ENCODE measurements at regions not wholly inside any gene's neighbourhood (a gene's known extent, or its start where the extent isn't known, plus 50 kb on each side); places are given as distances from the start of the nearest gene placed in this dataset.

DNA sequence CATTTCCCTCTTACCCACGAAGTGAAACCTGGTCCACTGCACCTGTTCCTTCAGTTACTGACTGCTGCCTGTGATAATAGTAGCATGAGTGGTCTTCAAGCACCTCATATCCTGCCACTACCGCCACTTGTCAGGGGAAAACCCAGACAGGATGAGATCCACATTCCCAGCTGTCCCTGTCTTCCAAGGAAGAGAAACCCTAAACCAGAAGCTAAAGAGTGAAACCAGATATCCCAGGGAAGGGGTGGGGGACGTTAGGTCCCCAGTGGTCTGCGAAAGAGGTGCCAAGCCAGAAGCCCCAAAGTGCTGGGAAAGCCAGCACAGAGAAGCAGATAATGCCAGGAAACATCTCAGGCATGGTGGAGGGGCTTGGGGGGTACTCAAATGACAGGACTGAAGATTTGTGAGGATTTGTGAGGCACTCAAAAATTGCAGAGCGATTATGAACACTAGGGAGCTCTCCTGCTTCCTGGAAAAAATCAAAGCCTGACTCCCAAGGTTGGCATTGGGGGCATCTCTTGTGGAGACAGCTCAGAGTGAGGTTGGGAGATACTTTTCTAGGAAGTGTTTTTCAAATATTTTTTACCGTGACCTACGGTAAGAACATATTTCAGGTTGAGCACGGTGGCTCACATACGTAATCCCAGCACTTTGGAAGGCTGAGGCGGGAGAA is 77.9 kb downstream of the TMEM30B start:
- Mint-ChIP-seq H3K27ac (no peak overlapping the region), H3K4me3 (no peak overlapping the region), H3K4me1 (ENCODE audit: low read depth) (no peaks in the 10 kb centered on the region)

DNA sequence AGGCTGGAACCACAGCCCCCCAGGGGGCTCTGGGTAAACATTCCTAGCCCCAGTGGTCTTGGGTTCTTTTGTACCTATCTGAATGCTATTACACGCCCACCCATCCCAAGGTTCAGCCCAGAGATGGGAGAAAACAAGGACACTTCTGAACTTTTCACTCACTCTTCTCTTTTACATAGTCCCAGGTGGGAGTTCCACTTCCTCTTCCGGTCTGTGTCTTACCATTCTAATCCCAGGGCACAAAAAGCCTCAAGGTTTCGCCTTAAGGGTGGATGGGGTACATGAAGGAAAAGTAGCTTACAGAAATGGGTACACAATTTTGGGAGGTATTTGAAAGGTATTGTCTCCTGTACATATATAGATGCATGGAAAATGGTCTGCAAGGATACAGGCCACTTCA is 79.0 kb downstream of the TMEM30B start:
- Mint-ChIP-seq H3K27me3 (peaks cover 25% of the 10 kb centered on the region), H3K36me3 (no peaks in the 10 kb centered on the region), H3K4me1 (ENCODE audit: low read depth) (no peaks in the 10 kb centered on the region), H3K27ac (no peak overlapping the region), H3K9me3 (ENCODE audit: low read depth) (no peaks in the 10 kb centered on the region), H3K4me3 (no peak overlapping the region)

More for the DNA sequence above, 77.9 kb downstream of the TMEM30B start:
- Mint-ChIP-seq H3K36me3 (no peaks in the 10 kb centered on the region), H3K27me3 (peaks cover 20% of the 10 kb centered on the region), H3K9me3 (ENCODE audit: low read depth) (no peaks in the 10 kb centered on the region)

DNA sequence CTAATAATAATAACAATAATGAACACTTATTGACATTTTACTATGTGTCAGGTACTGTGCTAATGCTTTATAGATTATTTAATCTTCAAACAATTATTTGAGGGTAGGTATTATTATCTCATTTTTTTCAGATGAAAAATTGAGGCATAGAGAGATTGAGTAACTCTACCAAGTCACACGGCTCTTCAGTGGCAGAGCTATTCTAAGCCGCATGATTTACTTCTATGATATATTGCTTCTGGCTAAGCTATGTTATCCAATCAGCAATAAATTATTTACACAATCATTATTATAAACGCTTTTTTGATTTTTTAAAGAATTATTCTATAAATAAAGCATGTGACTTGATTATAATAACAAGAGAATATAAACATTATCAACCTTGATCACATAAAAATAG is 80.0 kb downstream of the TMEM30B start:
- no peak overlapping the region for H3K4me3 Mint-ChIP-seq
- no peaks in the 10 kb centered on the region for H3K9me3 Mint-ChIP-seq (ENCODE audit: low read depth)
- no peak overlapping the region for H3K27ac Mint-ChIP-seq
- no peaks in the 10 kb centered on the region for H3K36me3 Mint-ChIP-seq
- H3K4me1 Mint-ChIP-seq (ENCODE audit: low read depth) = no peaks in the 10 kb centered on the region
- peaks cover 25% of the 10 kb centered on the region for H3K27me3 Mint-ChIP-seq

DNA sequence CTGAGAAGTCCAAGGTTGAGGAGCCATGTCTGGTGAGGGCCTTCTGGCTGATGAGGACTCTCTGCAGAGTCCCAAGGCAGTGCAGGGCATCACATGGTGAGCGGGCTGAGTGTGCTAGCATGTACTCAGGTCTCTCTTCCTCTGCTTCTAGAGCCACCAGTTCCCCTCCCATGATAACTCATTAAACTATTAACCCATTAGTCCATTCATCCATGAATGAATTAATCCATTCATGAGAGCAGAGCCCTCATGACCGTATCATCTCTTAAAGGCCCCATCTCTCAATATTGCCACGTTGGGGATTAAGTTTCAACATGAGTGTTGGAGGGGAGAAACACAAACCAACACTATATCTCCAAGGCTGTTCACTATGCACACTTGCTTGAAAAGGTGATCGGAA is 83.7 kb downstream of the TMEM30B start:
- no peaks in the 10 kb centered on the region for H3K4me1 Mint-ChIP-seq (ENCODE audit: low read depth)
- no peaks in the 10 kb centered on the region for H3K9me3 Mint-ChIP-seq (ENCODE audit: low read depth)
- H3K27ac Mint-ChIP-seq = peak overlapping the region; percentile 1
- H3K36me3 Mint-ChIP-seq = no peaks in the 10 kb centered on the region
- H3K4me3 Mint-ChIP-seq = no peak overlapping the region
- peaks cover 20% of the 10 kb centered on the region for H3K27me3 Mint-ChIP-seq

GRCh38 chr14:61196792-61197191 is 84.3 kb downstream of the TMEM30B start:
- Mint-ChIP-seq H3K4me3 (no peak overlapping the region), H3K27ac (no peak overlapping the region), H3K36me3 (no peaks in the 10 kb centered on the region), H3K9me3 (ENCODE audit: low read depth) (no peaks in the 10 kb centered on the region), H3K27me3 (peaks cover 21% of the 10 kb centered on the region), H3K4me1 (ENCODE audit: low read depth) (no peaks in the 10 kb centered on the region)

GRCh38 chr14:61196034-61196433 is 85.1 kb downstream of the TMEM30B start:
- Mint-ChIP-seq H3K4me3 (no peak overlapping the region), H3K9me3 (ENCODE audit: low read depth) (no peaks in the 10 kb centered on the region), H3K27ac (no peak overlapping the region), H3K27me3 (peaks cover 24% of the 10 kb centered on the region), H3K4me1 (ENCODE audit: low read depth) (no peaks in the 10 kb centered on the region), H3K36me3 (no peaks in the 10 kb centered on the region)

- Mint-ChIP-seq H3K4me1 (ENCODE audit: low read depth) (peaks cover 9% of the 10 kb centered on the region), H3K4me3 (no peak overlapping the region), H3K36me3 (no peaks in the 10 kb centered on the region), H3K27ac (no peak overlapping the region), H3K27me3 (peaks cover 33% of the 10 kb centered on the region), H3K9me3 (ENCODE audit: low read depth) (no peaks in the 10 kb centered on the region)
These were observed 87.7 kb downstream of the TMEM30B start for GRCh38 chr14:61193476-61193875.

DNA sequence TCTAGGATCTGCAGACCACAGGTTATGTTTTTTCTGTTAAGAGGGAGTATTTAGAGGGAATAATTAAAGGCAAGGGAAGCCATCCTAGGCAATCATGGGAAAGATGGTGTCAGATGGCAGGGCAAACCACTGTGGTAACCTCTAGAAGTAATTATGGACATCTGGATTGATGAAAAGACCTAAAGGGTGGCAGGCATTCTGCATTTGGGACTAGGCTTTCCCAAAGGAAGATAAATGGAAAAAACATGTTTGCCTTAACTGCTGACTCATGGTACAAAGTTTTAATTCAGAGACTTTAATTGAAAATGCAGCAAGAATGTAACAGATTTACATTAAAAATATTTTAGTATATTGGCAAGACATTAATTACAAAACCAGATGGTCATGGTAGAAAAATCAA is 88.1 kb downstream of the TMEM30B start:
- Mint-ChIP-seq H3K27me3 (peaks cover 31% of the 10 kb centered on the region), H3K9me3 (ENCODE audit: low read depth) (no peaks in the 10 kb centered on the region), H3K4me3 (no peak overlapping the region), H3K27ac (no peak overlapping the region), H3K36me3 (no peaks in the 10 kb centered on the region), H3K4me1 (ENCODE audit: low read depth) (peaks cover 9% of the 10 kb centered on the region)

- no peak overlapping the region for H3K27ac Mint-ChIP-seq
- H3K4me3 Mint-ChIP-seq = no peak overlapping the region
- no peaks in the 10 kb centered on the region for H3K36me3 Mint-ChIP-seq
- H3K27me3 Mint-ChIP-seq = peaks cover 35% of the 10 kb centered on the region
- H3K4me1 Mint-ChIP-seq (ENCODE audit: low read depth) = peaks cover 9% of the 10 kb centered on the region
- H3K9me3 Mint-ChIP-seq (ENCODE audit: low read depth) = no peaks in the 10 kb centered on the region
These were observed 89.4 kb downstream of the TMEM30B start for GRCh38 chr14:61191733-61192132.

DNA sequence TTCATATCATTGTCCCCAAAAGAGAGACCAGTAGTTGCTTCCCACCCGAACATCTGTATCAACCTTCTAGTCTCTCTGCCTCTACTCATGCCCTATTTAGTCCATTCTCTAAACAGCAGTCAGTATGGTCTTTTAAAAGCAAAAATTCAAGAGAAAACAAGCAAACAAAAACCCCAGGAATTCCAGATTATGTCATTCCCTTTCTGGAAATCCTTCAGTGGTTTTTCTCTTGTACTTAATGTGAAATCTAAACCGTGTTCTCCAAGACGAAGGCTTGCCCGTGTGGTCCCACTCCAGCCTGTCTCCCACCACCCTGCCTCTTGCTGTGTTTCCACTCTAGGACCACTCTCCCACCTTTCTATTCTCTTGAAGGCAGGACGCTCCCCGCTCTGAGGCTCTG is 90.8 kb downstream of the TMEM30B start:
- Mint-ChIP-seq H3K4me1 (ENCODE audit: low read depth) (peaks cover 9% of the 10 kb centered on the region), H3K9me3 (ENCODE audit: low read depth) (no peaks in the 10 kb centered on the region), H3K36me3 (no peaks in the 10 kb centered on the region), H3K27ac (no peak overlapping the region), H3K27me3 (peaks cover 40% of the 10 kb centered on the region), H3K4me3 (no peak overlapping the region)

DNA sequence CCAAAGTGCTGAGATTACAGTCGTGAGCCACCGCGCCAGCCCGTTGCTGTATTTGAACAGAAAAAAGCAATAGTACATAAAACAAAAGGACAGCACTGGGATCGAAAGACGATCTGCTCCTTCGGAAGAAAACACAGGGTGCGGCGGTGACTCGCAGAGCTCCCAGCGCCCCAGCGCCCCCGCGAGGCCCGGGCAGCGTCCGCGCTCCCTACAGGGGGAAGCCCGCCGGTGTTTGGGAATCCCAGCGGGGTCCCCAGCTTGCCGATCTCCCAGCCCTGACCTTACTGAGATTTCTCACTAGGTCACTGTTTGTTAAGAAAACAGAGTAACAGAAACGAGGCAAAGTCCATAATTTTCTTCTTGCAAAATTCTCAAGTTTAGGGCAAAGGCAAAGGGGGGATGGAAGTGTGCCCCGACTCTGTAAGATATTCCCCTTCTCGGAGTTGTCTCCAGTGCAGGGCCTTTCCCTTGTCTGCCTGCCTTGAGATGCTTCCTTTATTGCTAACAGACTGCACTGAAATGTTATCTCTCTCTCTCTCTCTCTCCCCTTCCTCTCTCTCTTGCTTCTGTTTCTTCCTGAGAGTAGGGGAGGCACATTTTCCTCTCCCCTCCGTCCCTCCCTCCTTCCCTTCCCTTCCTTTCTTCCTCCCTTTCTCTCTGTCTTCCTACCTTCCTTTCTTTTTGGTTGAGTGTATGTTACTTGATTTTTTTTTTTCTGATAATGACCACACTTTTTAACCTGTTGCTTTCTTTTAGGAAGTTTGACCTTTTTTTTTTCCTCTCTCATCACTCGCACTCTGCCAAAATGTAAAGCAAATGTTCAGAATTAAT is 91.9 kb downstream of the TMEM30B start:
- Mint-ChIP-seq H3K9me3 (ENCODE audit: low read depth) (no peaks in the 10 kb centered on the region), H3K36me3 (no peaks in the 10 kb centered on the region), H3K27me3 (peaks cover 40% of the 10 kb centered on the region), H3K4me3 (peak overlapping the region; percentile 32), H3K27ac (no peak overlapping the region), H3K4me1 (ENCODE audit: low read depth) (peaks cover 9% of the 10 kb centered on the region)

DNA sequence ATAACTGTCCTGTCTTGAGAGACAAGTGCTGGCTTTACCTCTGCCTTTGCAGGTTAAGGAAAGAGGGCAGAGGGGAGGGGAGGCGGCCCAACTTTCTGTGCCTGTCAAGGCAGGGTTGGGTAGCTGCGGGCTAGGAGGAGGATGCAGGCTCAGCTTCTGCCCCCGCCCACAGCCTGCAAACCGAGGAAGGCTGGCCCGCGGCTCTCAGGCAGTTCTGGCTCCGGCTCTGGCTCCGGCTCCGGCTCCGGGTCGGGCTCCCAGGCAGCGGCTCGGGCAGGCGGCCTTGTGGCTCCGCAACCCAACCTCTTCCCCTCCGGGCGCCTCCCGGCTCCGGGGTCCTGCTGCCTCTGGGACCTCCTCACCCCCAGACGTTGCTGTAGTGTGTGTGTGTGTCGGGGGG is 92.9 kb downstream of the TMEM30B start:
- H3K36me3 Mint-ChIP-seq = no peaks in the 10 kb centered on the region
- peaks cover 40% of the 10 kb centered on the region for H3K27me3 Mint-ChIP-seq
- no peak overlapping the region for H3K4me3 Mint-ChIP-seq
- no peak overlapping the region for H3K27ac Mint-ChIP-seq
- H3K4me1 Mint-ChIP-seq (ENCODE audit: low read depth) = peaks cover 14% of the 10 kb centered on the region
- H3K9me3 Mint-ChIP-seq (ENCODE audit: low read depth) = no peaks in the 10 kb centered on the region

DNA sequence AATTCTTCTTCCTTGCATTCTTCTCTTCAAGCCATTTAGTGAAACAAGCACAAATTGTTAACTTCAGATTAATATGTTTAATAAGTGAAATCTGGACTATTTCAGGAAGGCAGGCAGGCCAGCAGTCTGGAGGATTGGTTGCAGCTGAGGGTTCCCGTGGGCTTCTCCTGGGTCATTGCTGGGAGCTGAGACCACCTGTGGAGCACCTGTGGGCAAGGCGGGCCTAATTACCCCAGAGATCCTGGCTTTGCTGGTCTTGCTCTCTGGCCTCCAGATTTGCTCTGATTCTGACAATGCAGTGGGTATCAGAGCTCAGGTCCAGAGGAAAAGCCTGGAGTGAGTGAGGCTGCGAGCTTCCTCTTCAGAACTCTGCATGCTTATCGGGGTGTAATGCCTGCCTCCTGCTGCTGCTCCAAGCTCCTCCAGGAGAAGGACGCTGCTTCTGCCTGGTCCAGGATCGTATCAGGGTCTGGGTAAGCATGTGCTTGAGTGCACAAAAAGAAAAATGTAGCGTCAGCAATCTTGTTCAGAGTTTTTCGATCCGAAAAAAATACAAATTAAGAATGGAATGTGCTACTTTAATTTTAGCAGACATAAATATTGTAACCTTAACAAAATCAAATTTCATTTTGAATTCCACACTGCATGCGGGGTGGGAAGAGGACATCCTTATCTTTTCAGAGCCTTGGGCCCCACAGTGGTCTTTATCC is 93.8 kb downstream of the TMEM30B start:
- H3K27ac Mint-ChIP-seq = no peak overlapping the region
- no peaks in the 10 kb centered on the region for H3K36me3 Mint-ChIP-seq
- no peak overlapping the region for H3K4me3 Mint-ChIP-seq
- H3K9me3 Mint-ChIP-seq (ENCODE audit: low read depth) = no peaks in the 10 kb centered on the region
- H3K27me3 Mint-ChIP-seq = peaks cover 40% of the 10 kb centered on the region
- H3K4me1 Mint-ChIP-seq (ENCODE audit: low read depth) = peaks cover 18% of the 10 kb centered on the region

DNA sequence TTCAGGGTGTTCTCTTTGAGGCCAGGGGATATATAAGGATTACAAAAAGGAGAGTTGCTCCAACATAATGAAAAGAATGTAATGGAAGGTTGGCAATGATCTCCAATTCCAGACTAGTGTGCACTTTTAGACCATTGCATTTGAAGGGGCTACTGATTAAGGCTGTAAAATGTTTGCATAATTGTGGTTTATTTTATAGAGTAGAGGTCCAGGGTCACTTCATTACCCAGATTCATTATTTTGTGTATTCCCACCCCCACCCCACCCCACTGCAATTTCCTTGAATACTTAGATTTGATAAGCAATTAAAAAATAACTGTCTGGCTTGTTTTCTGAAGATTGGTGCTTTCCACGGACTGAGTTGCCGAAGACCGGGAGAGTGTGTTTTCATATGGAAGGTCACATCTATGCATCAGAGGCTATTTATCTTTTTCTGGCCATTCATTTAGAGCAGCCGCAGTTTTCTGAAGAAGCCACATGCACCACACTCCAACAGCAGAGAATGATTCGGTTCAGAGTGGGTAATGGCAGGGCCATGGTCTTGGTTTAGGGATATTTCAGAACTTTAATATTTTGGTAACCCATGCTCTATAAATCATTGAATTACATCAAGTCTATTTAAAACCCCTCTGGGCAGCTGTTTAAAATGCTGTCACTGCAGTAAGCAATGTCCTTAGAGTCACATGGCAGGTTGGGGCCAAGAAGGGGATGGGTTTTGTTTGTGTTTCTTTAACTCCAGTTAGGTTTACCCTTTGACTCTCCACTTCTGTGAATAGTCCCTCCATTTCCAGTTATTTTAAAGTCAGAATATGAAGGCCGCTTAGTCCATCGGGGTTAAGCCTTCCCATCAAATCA is 94.6 kb downstream of the TMEM30B start:
- Mint-ChIP-seq H3K4me3 (no peak overlapping the region), H3K4me1 (ENCODE audit: low read depth) (peaks cover 18% of the 10 kb centered on the region), H3K36me3 (no peaks in the 10 kb centered on the region), H3K27me3 (peaks cover 37% of the 10 kb centered on the region), H3K27ac (no peak overlapping the region), H3K9me3 (ENCODE audit: low read depth) (no peaks in the 10 kb centered on the region)

Data from activated naive CD8-positive, alpha-beta T cell (primary cell).